ENCODE measurements at regions not wholly inside any gene's neighbourhood (a gene's known extent, or its start where the extent isn't known, plus 50 kb on each side); places are given as distances from the start of the nearest gene placed in this dataset.
"Not testable (repeated sequence)": the region's sequence is repeated elsewhere in the genome, so short reads cannot be mapped to it uniquely, and the experiment has no call there.

- H3K4me1 Mint-ChIP-seq; H3K27ac Mint-ChIP-seq (ENCODE audit: low read depth); DNase-seq (ENCODE audit: low spot score in 2 of 2); H3K9me3 Mint-ChIP-seq; H3K4me3 Mint-ChIP-seq; H3K36me3 Mint-ChIP-seq (ENCODE audit: insufficient read depth); ATAC-seq (replicated peaks; ENCODE audit: extremely low read depth, poor library complexity, severe bottlenecking); H3K27me3 Mint-ChIP-seq: not testable (repeated sequence)
Measured at GRCh38 chr9:138217284-138217850, 339.8 kb downstream of the CACNA1B start.

- H3K27me3 Mint-ChIP-seq; H3K9me3 Mint-ChIP-seq; ATAC-seq (replicated peaks; ENCODE audit: extremely low read depth, poor library complexity, severe bottlenecking); H3K4me3 Mint-ChIP-seq; H3K4me1 Mint-ChIP-seq; H3K27ac Mint-ChIP-seq (ENCODE audit: low read depth); H3K36me3 Mint-ChIP-seq (ENCODE audit: insufficient read depth); DNase-seq (ENCODE audit: low spot score in 2 of 2): not testable (repeated sequence)
Measured at GRCh38 chr9:138219249-138219648, 341.7 kb downstream of the CACNA1B start.

- ATAC-seq (replicated peaks; ENCODE audit: extremely low read depth, poor library complexity, severe bottlenecking), result peak; percentile 1
- not testable (repeated sequence) for H3K4me3 Mint-ChIP-seq; H3K36me3 Mint-ChIP-seq (ENCODE audit: insufficient read depth); H3K27me3 Mint-ChIP-seq; DNase-seq (ENCODE audit: low spot score in 2 of 2); H3K27ac Mint-ChIP-seq (ENCODE audit: low read depth); H3K4me1 Mint-ChIP-seq; H3K9me3 Mint-ChIP-seq
Measured at GRCh38 chr9:138221446-138222054, 344.0 kb downstream of the CACNA1B start.

DNA sequence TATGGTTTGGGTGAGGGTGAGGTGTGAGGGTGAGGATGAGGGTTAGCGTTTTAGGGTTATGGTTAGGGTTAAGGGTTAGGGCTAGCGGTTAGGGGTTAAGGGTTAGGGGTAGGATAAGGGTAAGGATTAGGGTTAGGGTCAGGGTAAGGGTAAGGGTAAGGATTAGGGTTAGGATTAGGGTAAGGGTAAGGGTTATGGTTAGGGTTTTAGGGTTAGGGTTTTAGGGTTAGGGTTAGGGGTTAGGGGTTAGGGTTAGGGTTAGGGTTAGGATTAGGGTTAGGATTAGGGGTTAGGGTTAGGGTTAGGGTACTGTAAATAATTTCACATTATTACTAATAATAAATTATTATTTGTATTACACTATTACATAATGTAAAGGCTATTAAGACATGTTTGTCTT lies 359.5 kb downstream of the CACNA1B start:
- H3K27ac Mint-ChIP-seq (ENCODE audit: low read depth); H3K27me3 Mint-ChIP-seq; ATAC-seq (replicated peaks; ENCODE audit: extremely low read depth, poor library complexity, severe bottlenecking); H3K9me3 Mint-ChIP-seq; DNase-seq (ENCODE audit: low spot score in 2 of 2); H3K4me1 Mint-ChIP-seq; H3K36me3 Mint-ChIP-seq (ENCODE audit: insufficient read depth); H3K4me3 Mint-ChIP-seq: not testable (repeated sequence)

- not testable (repeated sequence) for H3K4me1 Mint-ChIP-seq; H3K9me3 Mint-ChIP-seq; ATAC-seq (replicated peaks; ENCODE audit: extremely low read depth, poor library complexity, severe bottlenecking); H3K27ac Mint-ChIP-seq (ENCODE audit: low read depth); H3K27me3 Mint-ChIP-seq; DNase-seq (ENCODE audit: low spot score in 2 of 2); H3K36me3 Mint-ChIP-seq (ENCODE audit: insufficient read depth); H3K4me3 Mint-ChIP-seq
Measured at GRCh38 chr9:138282903-138283302, 405.3 kb downstream of the CACNA1B start.

Data from central memory CD8-positive, alpha-beta T cell (primary cell).